ENCODE measurements at regions not wholly inside any gene's neighbourhood (a gene's known extent, or its start where the extent isn't known, plus 50 kb on each side); places are given as distances from the start of the nearest gene placed in this dataset.

- H3K4me1 ChIP-seq (ENCODE audit: control insufficient read depth, insufficient read depth, low read length) = no peaks in the 10 kb centered on the region
- no peak overlapping the region for H3K4me3 ChIP-seq (ENCODE audit: low read length)
- no peak overlapping the region for H3K9ac ChIP-seq (ENCODE audit: low read length)
- no peaks in the 10 kb centered on the region for H3K27me3 ChIP-seq (ENCODE audit: control insufficient read depth, insufficient read depth, low read length)
- no peaks in the 10 kb centered on the region for H3K9me3 ChIP-seq (ENCODE audit: control insufficient read depth, low read length)
- no peaks in the 10 kb centered on the region for H3K36me3 ChIP-seq (ENCODE audit: control insufficient read depth, insufficient read depth, low read length)
These were observed 141.2 kb downstream of the DHX15 start for GRCh38 chr4:24443200-24443599.

- Histone ChIP-seq H3K9ac (ENCODE audit: low read length) (no peak overlapping the region), H3K9me3 (ENCODE audit: control insufficient read depth, low read length) (no peaks in the 10 kb centered on the region)
These were observed 143.6 kb downstream of the DHX15 start for GRCh38 chr4:24440765-24441164.

GRCh38 chr4:24434241-24434640, 150.1 kb downstream of the DHX15 start:
- no peaks in the 10 kb centered on the region for H3K4me1 ChIP-seq (ENCODE audit: control insufficient read depth, insufficient read depth, low read length)
- no peaks in the 10 kb centered on the region for H3K36me3 ChIP-seq (ENCODE audit: control insufficient read depth, insufficient read depth, low read length)
- H3K4me3 ChIP-seq (ENCODE audit: low read length) = no peak overlapping the region
- peaks cover 2% of the 10 kb centered on the region for H3K27me3 ChIP-seq (ENCODE audit: control insufficient read depth, insufficient read depth, low read length)
- H3K9me3 ChIP-seq (ENCODE audit: control insufficient read depth, low read length) = no peaks in the 10 kb centered on the region
- H3K9ac ChIP-seq (ENCODE audit: low read length) = no peak overlapping the region

More at GRCh38 chr4:24440765-24441164, 143.6 kb downstream of the DHX15 start:
- H3K27me3 ChIP-seq (ENCODE audit: control insufficient read depth, insufficient read depth, low read length) = no peaks in the 10 kb centered on the region
- no peaks in the 10 kb centered on the region for H3K36me3 ChIP-seq (ENCODE audit: control insufficient read depth, insufficient read depth, low read length)
- no peaks in the 10 kb centered on the region for H3K4me1 ChIP-seq (ENCODE audit: control insufficient read depth, insufficient read depth, low read length)
- H3K4me3 ChIP-seq (ENCODE audit: low read length) = no peak overlapping the region

GRCh38 chr4:24433515-24434214, 150.7 kb downstream of the DHX15 start:
- Histone ChIP-seq H3K4me3 (ENCODE audit: low read length) (no peak overlapping the region), H3K9ac (ENCODE audit: low read length) (no peak overlapping the region), H3K27me3 (ENCODE audit: control insufficient read depth, insufficient read depth, low read length) (peaks cover 2% of the 10 kb centered on the region), H3K4me1 (ENCODE audit: control insufficient read depth, insufficient read depth, low read length) (no peaks in the 10 kb centered on the region), H3K9me3 (ENCODE audit: control insufficient read depth, low read length) (no peaks in the 10 kb centered on the region), H3K36me3 (ENCODE audit: control insufficient read depth, insufficient read depth, low read length) (no peaks in the 10 kb centered on the region)

- Histone ChIP-seq H3K27me3 (ENCODE audit: control insufficient read depth, insufficient read depth, low read length) (no peaks in the 10 kb centered on the region), H3K4me3 (ENCODE audit: low read length) (no peak overlapping the region), H3K9ac (ENCODE audit: low read length) (no peak overlapping the region), H3K9me3 (ENCODE audit: control insufficient read depth, low read length) (no peaks in the 10 kb centered on the region), H3K36me3 (ENCODE audit: control insufficient read depth, insufficient read depth, low read length) (no peaks in the 10 kb centered on the region), H3K4me1 (ENCODE audit: control insufficient read depth, insufficient read depth, low read length) (no peaks in the 10 kb centered on the region)
These were observed 155.5 kb downstream of the DHX15 start for GRCh38 chr4:24428850-24429249.

- Histone ChIP-seq H3K27me3 (ENCODE audit: control insufficient read depth, insufficient read depth, low read length) (no peaks in the 10 kb centered on the region), H3K4me3 (ENCODE audit: low read length) (no peak overlapping the region), H3K9ac (ENCODE audit: low read length) (no peak overlapping the region), H3K9me3 (ENCODE audit: control insufficient read depth, low read length) (no peaks in the 10 kb centered on the region), H3K36me3 (ENCODE audit: control insufficient read depth, insufficient read depth, low read length) (no peaks in the 10 kb centered on the region), H3K4me1 (ENCODE audit: control insufficient read depth, insufficient read depth, low read length) (no peaks in the 10 kb centered on the region)
These were observed 157.8 kb downstream of the DHX15 start for GRCh38 chr4:24426557-24426956.

- Histone ChIP-seq H3K9ac (ENCODE audit: low read length) (no peak overlapping the region), H3K9me3 (ENCODE audit: control insufficient read depth, low read length) (no peaks in the 10 kb centered on the region), H3K36me3 (ENCODE audit: control insufficient read depth, insufficient read depth, low read length) (no peaks in the 10 kb centered on the region), H3K4me3 (ENCODE audit: low read length) (no peak overlapping the region), H3K4me1 (ENCODE audit: control insufficient read depth, insufficient read depth, low read length) (no peaks in the 10 kb centered on the region), H3K27me3 (ENCODE audit: control insufficient read depth, insufficient read depth, low read length) (no peaks in the 10 kb centered on the region)
These were observed 158.5 kb downstream of the DHX15 start for GRCh38 chr4:24425863-24426262.

- Histone ChIP-seq H3K9me3 (ENCODE audit: control insufficient read depth, low read length) (no peaks in the 10 kb centered on the region), H3K27me3 (ENCODE audit: control insufficient read depth, insufficient read depth, low read length) (no peaks in the 10 kb centered on the region), H3K9ac (ENCODE audit: low read length) (no peak overlapping the region), H3K4me3 (ENCODE audit: low read length) (no peak overlapping the region), H3K36me3 (ENCODE audit: control insufficient read depth, insufficient read depth, low read length) (no peaks in the 10 kb centered on the region), H3K4me1 (ENCODE audit: control insufficient read depth, insufficient read depth, low read length) (peaks cover 4% of the 10 kb centered on the region)
These were observed 160.7 kb downstream of the DHX15 start for GRCh38 chr4:24423670-24424069.

- H3K9me3 ChIP-seq (ENCODE audit: control insufficient read depth, low read length) = no peaks in the 10 kb centered on the region
- H3K27me3 ChIP-seq (ENCODE audit: control insufficient read depth, insufficient read depth, low read length) = no peaks in the 10 kb centered on the region
- H3K4me1 ChIP-seq (ENCODE audit: control insufficient read depth, insufficient read depth, low read length) = peaks cover 4% of the 10 kb centered on the region
- no peaks in the 10 kb centered on the region for H3K36me3 ChIP-seq (ENCODE audit: control insufficient read depth, insufficient read depth, low read length)
- H3K4me3 ChIP-seq (ENCODE audit: low read length) = no peak overlapping the region
- no peak overlapping the region for H3K9ac ChIP-seq (ENCODE audit: low read length)
These were observed 161.7 kb downstream of the DHX15 start for GRCh38 chr4:24422644-24423043.

GRCh38 chr4:24419181-24420034, 164.9 kb downstream of the DHX15 start:
- peaks cover 4% of the 10 kb centered on the region for H3K4me1 ChIP-seq (ENCODE audit: control insufficient read depth, insufficient read depth, low read length)
- H3K36me3 ChIP-seq (ENCODE audit: control insufficient read depth, insufficient read depth, low read length) = no peaks in the 10 kb centered on the region
- H3K9me3 ChIP-seq (ENCODE audit: control insufficient read depth, low read length) = no peaks in the 10 kb centered on the region
- no peak overlapping the region for H3K4me3 ChIP-seq (ENCODE audit: low read length)
- H3K9ac ChIP-seq (ENCODE audit: low read length) = no peak overlapping the region
- no peaks in the 10 kb centered on the region for H3K27me3 ChIP-seq (ENCODE audit: control insufficient read depth, insufficient read depth, low read length)

GRCh38 chr4:24417206-24417605, 167.1 kb downstream of the DHX15 start:
- Histone ChIP-seq H3K9me3 (ENCODE audit: control insufficient read depth, low read length) (no peaks in the 10 kb centered on the region), H3K27me3 (ENCODE audit: control insufficient read depth, insufficient read depth, low read length) (no peaks in the 10 kb centered on the region), H3K36me3 (ENCODE audit: control insufficient read depth, insufficient read depth, low read length) (no peaks in the 10 kb centered on the region), H3K4me3 (ENCODE audit: low read length) (no peak overlapping the region), H3K9ac (ENCODE audit: low read length) (no peak overlapping the region), H3K4me1 (ENCODE audit: control insufficient read depth, insufficient read depth, low read length) (peaks cover 4% of the 10 kb centered on the region)

GRCh38 chr4:24416293-24416692, 168.1 kb downstream of the DHX15 start:
- Histone ChIP-seq H3K36me3 (ENCODE audit: control insufficient read depth, insufficient read depth, low read length) (no peaks in the 10 kb centered on the region), H3K27me3 (ENCODE audit: control insufficient read depth, insufficient read depth, low read length) (no peaks in the 10 kb centered on the region), H3K9me3 (ENCODE audit: control insufficient read depth, low read length) (no peaks in the 10 kb centered on the region), H3K9ac (ENCODE audit: low read length) (no peak overlapping the region), H3K4me3 (ENCODE audit: low read length) (no peak overlapping the region), H3K4me1 (ENCODE audit: control insufficient read depth, insufficient read depth, low read length) (peaks cover 4% of the 10 kb centered on the region)

Measured in mucosa of stomach (tissue), 1 donor.